CD4-positive, CD25-positive, alpha-beta regulatory T cell (primary cell): ENCODE measurements at regions not wholly inside any gene's neighbourhood (a gene's known extent, or its start where the extent isn't known, plus 50 kb on each side); places are given as distances from the start of the nearest gene placed in this dataset.
A peak's percentile ranks its signal among the peaks of the same experiment; 100 is the strongest.

Source experiments
- ATAC-seq, 2 donors: fragments of 150-1000 bp; cut with Tn5 transposase; one replicate each; pipeline ENCODE4 v1.10.0; 2021; ENCODE audit warnings: low read depth in 2 of 2, moderate number of reproducible peaks in 2 of 2, moderate library complexity in 1 of 2
- DNase-seq, 3 donors: peaks; one replicate each; pipeline versions ENCODE4 v3.0.0 to v3.0.0-alpha.2; 2012 to 2022; ENCODE audit warnings: mixed read lengths in 1 of 3
- H3K27ac ChIP-seq: one replicate; pipeline ENCODE4 v1.7.0; 2013; ENCODE audit warnings: mild to moderate bottlenecking, low read length; ENCODE audit not compliant: insufficient read depth, poor library complexity, severe bottlenecking
- H3K27me3 ChIP-seq: one replicate; pipeline ENCODE4 v1.7.0; 2013; ENCODE audit warnings: low read length; ENCODE audit not compliant: control insufficient read depth, insufficient read depth
- H3K36me3 ChIP-seq: one replicate; pipeline ENCODE4 v1.7.0; 2013; ENCODE audit warnings: mild to moderate bottlenecking, low read length, moderate library complexity; ENCODE audit not compliant: control insufficient read depth, insufficient read depth
- H3K4me1 ChIP-seq: 2 replicates; pipeline ENCODE4 v1.7.0; 2013; ENCODE audit warnings: mild to moderate bottlenecking, low read length; ENCODE audit not compliant: insufficient read depth, control insufficient read depth, poor library complexity, severe bottlenecking
- H3K4me3 ChIP-seq: one replicate; pipeline ENCODE4 v1.7.0; 2013; ENCODE audit warnings: low read depth, mild to moderate bottlenecking, low read length, moderate library complexity
- H3K9me3 ChIP-seq, 2 experiments: 1 replicate in 1 of 2; 2 replicates in 1 of 2; pipeline ENCODE4 v1.7.0; 2013; ENCODE audit warnings: low read length in 2 of 2, mild to moderate bottlenecking in 1 of 2, moderate library complexity in 1 of 2; ENCODE audit not compliant: control insufficient read depth in 2 of 2
- H3K27ac Mint-ChIP-seq, 3 donors: one replicate each; pipeline ENCODE4 v1.8.0; 2020 to 2022; ENCODE audit warnings: mild to moderate bottlenecking in 3 of 3, mixed read lengths in 3 of 3, moderate library complexity in 2 of 3
- H3K27me3 Mint-ChIP-seq: one replicate; pipeline ENCODE4 v1.8.0; 2022; ENCODE audit warnings: mild to moderate bottlenecking, mixed read lengths
- H3K36me3 Mint-ChIP-seq: one replicate; pipeline ENCODE4 v1.8.0; 2020; ENCODE audit warnings: mixed read lengths
- H3K4me1 Mint-ChIP-seq, 4 donors: one replicate each; pipeline ENCODE4 v1.8.0; 2020 to 2022; ENCODE audit warnings: mixed read lengths in 4 of 4, mild to moderate bottlenecking in 1 of 4
- H3K4me3 Mint-ChIP-seq, 4 donors: one replicate each; pipeline ENCODE4 v1.8.0; 2020 to 2022; ENCODE audit warnings: mild to moderate bottlenecking in 4 of 4, mixed read lengths in 4 of 4, moderate library complexity in 3 of 4
- H3K9me3 Mint-ChIP-seq, 7 donors: one replicate each; pipeline ENCODE4 v1.8.0; 2020 to 2022; ENCODE audit warnings: mixed read lengths in 7 of 7, mild to moderate bottlenecking in 3 of 7, moderate library complexity in 2 of 7

DNA sequence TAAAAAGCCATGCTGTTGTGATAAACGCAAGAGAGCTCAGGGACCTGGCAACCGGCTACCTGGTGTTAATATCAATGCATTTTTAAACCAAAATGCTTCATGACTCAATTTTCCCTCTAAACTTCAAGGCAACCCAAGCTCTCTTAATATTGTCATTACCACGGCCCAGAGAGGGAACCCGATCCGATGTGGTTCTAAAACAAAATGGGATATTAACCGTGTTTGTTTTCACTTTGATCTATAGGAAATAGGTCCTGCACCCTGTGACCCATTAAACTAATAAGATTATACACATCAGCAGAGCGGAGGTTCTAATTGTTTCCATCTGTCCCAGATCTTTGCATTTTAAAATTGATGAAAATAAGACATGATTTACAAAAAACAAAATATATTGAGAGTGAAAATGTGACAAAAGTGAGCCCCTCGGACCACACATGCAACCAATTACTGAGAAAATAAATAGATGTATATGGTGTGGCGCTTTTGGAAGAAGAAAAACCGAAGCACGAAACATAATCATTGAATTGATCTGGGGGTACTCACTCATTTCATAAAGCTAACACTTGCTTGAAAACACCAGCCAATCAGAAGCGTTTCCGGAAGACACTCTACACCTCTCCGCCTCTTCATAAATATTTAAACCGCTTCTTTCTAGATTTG, 290.3 kb upstream of the NFE2L3 start:
- no peak overlapping the region for H3K27ac ChIP-seq
- H3K4me3 Mint-ChIP-seq: peak overlapping the region; percentile 54 to 92 (median 77)
- H3K27me3 ChIP-seq: peaks cover 83% of the 10 kb centered on the region
- H3K4me1 Mint-ChIP-seq: peaks cover 0 to 25% (median 21%) of the 10 kb centered on the region in 4 donors
- ATAC-seq: no peak
- peaks cover 0 to 34% (median 8%) of the 10 kb centered on the region in 7 donors for H3K9me3 Mint-ChIP-seq
- H3K36me3 ChIP-seq: no peaks in the 10 kb centered on the region
- H3K27me3 Mint-ChIP-seq: peaks cover 17% of the 10 kb centered on the region
- H3K4me3 ChIP-seq: peak overlapping the region; percentile 54
- H3K27ac Mint-ChIP-seq: peak overlapping the region in 1 of 3 donors; percentile 74
- peaks cover 35 to 69% of the 10 kb centered on the region in 2 experiments for H3K9me3 ChIP-seq
- H3K4me1 ChIP-seq: peaks cover 19% of the 10 kb centered on the region
- no peaks in the 10 kb centered on the region for H3K36me3 Mint-ChIP-seq
- peak in 1 of 3 donors; percentile 28 for DNase-seq

DNA sequence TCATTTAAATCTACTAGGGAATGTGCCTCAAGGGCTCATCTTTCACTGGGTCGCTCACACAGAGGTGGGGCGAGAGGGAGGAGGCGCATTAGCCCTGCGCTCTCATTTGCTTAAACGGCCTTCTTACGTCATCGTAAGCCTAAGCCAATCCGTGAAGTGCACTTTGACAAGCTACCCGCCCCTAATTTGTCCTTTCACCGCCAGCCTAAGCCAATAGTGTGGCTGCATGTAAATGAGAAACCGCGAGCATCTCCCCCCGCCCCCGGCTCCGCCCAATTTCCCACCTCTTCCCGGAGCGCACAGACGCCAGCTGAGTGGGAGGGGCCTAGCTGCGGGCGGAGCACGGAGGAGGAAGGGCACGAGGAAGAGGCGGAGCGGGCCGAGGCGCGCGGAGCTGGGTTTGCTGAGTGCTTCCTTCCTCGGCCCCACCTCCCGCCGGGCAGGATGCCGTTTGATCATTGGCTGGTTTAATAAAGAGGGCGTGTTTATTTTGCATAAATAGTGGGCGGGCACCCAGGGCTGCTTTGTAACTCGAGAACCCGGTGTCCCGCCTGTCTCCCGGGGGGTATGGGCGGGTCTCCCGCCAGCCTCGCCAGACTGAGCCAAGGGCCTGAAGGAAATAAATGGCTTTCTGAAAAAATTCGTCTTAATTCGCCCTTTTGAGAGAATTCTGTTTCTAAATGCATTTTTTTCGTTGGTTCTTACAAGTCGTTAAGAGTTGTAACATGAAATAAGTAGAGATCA, 289.6 kb upstream of the NFE2L3 start:
- Mint-ChIP-seq H3K27me3 (peaks cover 19% of the 10 kb centered on the region), H3K27ac (peak overlapping the region in 2 of 3 donors; percentile 40 to 88), H3K9me3 (peaks cover 0 to 34% (median 8%) of the 10 kb centered on the region in 7 donors), H3K36me3 (no peaks in the 10 kb centered on the region), H3K4me3 (peak overlapping the region; percentile 54 to 92 (median 77)), H3K4me1 (peaks cover 0 to 25% (median 21%) of the 10 kb centered on the region in 4 donors)
- Histone ChIP-seq H3K27ac (no peak overlapping the region), H3K4me1 (peaks cover 12% of the 10 kb centered on the region), H3K9me3 (peaks cover 35 to 64% of the 10 kb centered on the region in 2 experiments), H3K27me3 (peaks cover 85% of the 10 kb centered on the region), H3K36me3 (no peaks in the 10 kb centered on the region), H3K4me3 (peak overlapping the region; percentile 54)
- peak; percentile 64 to 97 (median 75) for DNase-seq
- peak; percentile 76 to 78 for ATAC-seq

DNA sequence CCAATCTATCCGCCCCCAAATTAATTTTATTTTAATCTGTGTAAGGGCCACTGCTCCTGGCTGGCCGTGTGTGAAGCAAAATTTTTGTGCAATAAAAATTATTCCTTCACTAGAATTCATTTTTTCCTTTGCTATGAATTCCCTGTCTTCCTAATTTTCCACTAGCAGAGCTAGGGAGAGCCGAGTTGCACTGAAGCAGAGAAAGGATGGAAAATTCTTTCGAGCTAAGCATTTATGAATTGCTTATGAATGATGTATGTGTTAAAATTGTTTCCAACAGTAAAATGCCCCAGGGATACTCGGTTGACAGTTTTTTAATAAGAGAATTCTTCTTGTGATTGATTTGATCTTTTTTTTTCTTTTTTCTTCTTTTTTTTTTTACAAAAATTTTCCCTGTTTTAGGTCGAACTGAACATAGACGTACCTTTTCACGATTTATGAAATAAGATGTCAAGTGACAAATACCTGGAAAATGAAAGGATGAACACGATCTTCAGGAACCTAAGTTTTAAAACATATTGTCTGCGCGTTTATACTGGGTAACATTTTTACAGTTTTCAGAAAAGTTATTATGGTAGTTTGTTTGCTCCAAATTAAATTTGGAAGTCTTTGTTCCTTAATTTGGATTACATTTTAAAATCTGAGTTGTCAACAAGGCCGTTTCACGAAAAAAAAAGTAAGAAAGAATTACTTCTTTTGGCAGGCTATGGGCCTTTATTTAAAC, 288.8 kb upstream of the NFE2L3 start:
- peak overlapping the region; percentile 54 to 92 (median 77) for H3K4me3 Mint-ChIP-seq
- ATAC-seq (no peak), DNase-seq (peak in 1 of 3 donors; percentile 13)
- H3K36me3 Mint-ChIP-seq: no peaks in the 10 kb centered on the region
- peaks cover 30 to 57% of the 10 kb centered on the region in 2 experiments for H3K9me3 ChIP-seq
- H3K36me3 ChIP-seq: no peaks in the 10 kb centered on the region
- H3K27ac ChIP-seq: no peak overlapping the region
- H3K4me1 ChIP-seq: peaks cover 12% of the 10 kb centered on the region
- H3K27ac Mint-ChIP-seq: peak overlapping the region in 1 of 3 donors; percentile 88
- peak overlapping the region; percentile 46 for H3K4me3 ChIP-seq
- peaks cover 0 to 25% (median 21%) of the 10 kb centered on the region in 4 donors for H3K4me1 Mint-ChIP-seq
- peaks cover 0 to 34% (median 8%) of the 10 kb centered on the region in 7 donors for H3K9me3 Mint-ChIP-seq
- peaks cover 24% of the 10 kb centered on the region for H3K27me3 Mint-ChIP-seq
- H3K27me3 ChIP-seq: peaks cover 84% of the 10 kb centered on the region

DNA sequence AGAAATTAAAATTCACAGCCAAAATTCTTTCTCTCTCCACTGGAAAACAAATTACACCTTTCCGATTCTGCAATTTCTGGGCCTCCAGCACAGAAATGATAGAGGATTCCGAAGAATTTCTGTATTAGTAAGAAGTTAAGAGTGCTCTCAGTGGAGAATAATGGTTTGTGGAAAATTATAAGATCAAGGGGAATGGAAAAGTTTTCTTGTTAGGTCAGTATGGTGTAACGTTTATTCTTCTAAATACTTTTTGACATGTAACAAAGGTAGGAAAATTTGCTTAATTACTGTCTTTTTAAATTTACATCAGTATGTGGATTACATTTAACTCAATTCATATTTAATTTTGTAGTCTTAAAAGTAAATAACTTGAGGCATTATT, 288.3 kb upstream of the NFE2L3 start:
- H3K27ac ChIP-seq: no peak overlapping the region
- DNase-seq (no peak), ATAC-seq (no peak)
- no peak overlapping the region for H3K4me3 Mint-ChIP-seq
- H3K4me1 Mint-ChIP-seq: peaks cover 0 to 25% (median 20%) of the 10 kb centered on the region in 4 donors
- H3K9me3 Mint-ChIP-seq: peaks cover 0 to 32% (median 8%) of the 10 kb centered on the region in 7 donors
- H3K27me3 ChIP-seq: peaks cover 85% of the 10 kb centered on the region
- H3K4me3 ChIP-seq: no peak overlapping the region
- peaks cover 12% of the 10 kb centered on the region for H3K4me1 ChIP-seq
- H3K27me3 Mint-ChIP-seq: peaks cover 30% of the 10 kb centered on the region
- no peaks in the 10 kb centered on the region for H3K36me3 Mint-ChIP-seq
- peaks cover 30 to 51% of the 10 kb centered on the region in 2 experiments for H3K9me3 ChIP-seq
- peak overlapping the region in 1 of 3 donors; percentile 88 for H3K27ac Mint-ChIP-seq
- no peaks in the 10 kb centered on the region for H3K36me3 ChIP-seq

DNA sequence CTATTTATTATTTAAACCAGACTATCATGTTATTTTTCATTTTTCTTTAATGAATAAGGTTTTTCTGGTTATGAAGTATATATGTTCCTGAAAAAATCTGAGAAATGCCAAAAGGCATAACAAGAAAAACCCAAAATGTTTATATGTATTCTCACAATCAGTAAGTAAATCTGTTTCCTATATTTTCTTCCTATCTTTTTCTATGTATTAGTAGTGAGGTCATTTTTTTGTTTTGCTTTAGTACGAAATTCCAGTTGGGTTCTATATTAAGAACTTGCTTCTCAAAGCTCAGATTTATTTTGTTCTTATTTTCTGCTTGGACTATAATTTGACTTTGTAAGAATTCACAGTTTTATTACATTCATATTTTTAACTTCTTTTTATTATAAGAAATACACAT, 287.5 kb upstream of the NFE2L3 start:
- Histone ChIP-seq H3K27ac (no peak overlapping the region), H3K36me3 (no peaks in the 10 kb centered on the region), H3K27me3 (peaks cover 83% of the 10 kb centered on the region), H3K9me3 (peaks cover 28 to 43% of the 10 kb centered on the region in 2 experiments), H3K4me3 (no peak overlapping the region), H3K4me1 (peaks cover 12% of the 10 kb centered on the region)
- Mint-ChIP-seq H3K27ac (no peak overlapping the region), H3K36me3 (no peaks in the 10 kb centered on the region), H3K9me3 (peaks cover 0 to 24% (median 8%) of the 10 kb centered on the region in 7 donors), H3K4me3 (no peak overlapping the region), H3K4me1 (peaks cover 0 to 23% (median 18%) of the 10 kb centered on the region in 4 donors), H3K27me3 (peaks cover 38% of the 10 kb centered on the region)
- no peak for ATAC-seq
- DNase-seq: no peak

DNA sequence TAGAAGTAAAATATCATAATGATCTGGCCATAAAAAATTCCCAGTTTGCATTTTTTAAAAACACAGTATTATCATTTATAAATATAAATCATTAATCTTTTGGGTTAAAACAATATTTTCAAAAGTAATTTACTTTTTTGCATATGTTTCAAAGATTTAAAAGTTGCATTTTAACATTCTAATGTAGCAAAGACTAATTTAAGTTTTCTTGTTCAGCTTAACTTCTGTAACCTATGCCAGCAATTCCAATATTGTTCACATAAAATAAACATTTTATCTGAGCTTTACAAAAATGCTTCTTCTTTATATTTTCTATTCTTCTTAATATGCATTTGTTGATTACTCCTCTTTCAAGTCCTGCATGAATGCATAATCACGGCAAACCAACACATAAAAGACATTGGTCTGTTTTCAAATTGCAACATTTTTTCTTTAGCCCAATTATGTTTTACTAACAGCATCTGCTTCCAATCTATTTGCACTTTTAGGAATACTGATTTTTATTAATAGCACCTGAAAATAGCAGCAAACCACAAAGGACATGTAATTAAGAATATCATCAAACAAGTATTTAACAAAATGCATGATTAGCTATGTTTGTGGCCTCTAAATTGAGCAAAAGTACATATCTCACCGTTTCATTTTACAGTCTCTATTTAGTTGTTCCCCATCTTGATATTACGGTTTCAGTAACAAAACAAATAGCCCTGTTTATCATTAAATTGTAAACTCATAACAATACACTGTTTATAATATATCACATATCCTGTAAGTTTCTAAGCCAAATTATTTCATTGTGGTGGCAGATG, 286.9 kb upstream of the NFE2L3 start:
- Mint-ChIP-seq H3K27ac (no peak overlapping the region), H3K9me3 (peaks cover 0 to 19% (median 5%) of the 10 kb centered on the region in 7 donors), H3K36me3 (no peaks in the 10 kb centered on the region), H3K4me3 (no peak overlapping the region), H3K4me1 (peaks cover 0 to 16% (median 16%) of the 10 kb centered on the region in 4 donors), H3K27me3 (peaks cover 44% of the 10 kb centered on the region)
- DNase-seq (no peak), ATAC-seq (no peak)
- no peak overlapping the region for H3K27ac ChIP-seq
- H3K4me1 ChIP-seq: peaks cover 12% of the 10 kb centered on the region
- no peak overlapping the region for H3K4me3 ChIP-seq
- no peaks in the 10 kb centered on the region for H3K36me3 ChIP-seq
- H3K27me3 ChIP-seq: peaks cover 81% of the 10 kb centered on the region
- H3K9me3 ChIP-seq: peaks cover 23 to 37% of the 10 kb centered on the region in 2 experiments

DNA sequence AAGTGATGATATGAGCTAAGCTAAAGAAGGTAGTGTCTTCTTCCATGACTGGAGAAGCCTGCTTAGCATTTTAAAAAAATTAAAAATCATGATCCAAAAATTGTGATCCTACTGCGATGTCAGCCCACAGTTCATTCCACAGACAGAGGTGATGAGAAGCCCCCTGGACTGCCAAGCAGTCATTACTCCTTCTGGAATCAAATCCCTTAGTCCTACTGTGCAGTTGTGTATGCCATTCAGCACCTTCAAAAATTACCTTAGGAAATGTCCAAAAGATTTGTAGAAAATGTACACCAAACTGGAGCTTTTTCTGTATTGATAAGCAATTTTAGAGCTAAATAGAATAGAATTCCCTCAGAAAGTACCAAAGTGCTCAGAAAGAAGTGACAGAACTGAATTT, 283.5 kb upstream of the NFE2L3 start:
- H3K9me3 Mint-ChIP-seq: peaks cover 0 to 5% (median 0%) of the 10 kb centered on the region in 7 donors
- peaks cover 72% of the 10 kb centered on the region for H3K27me3 ChIP-seq
- no peak overlapping the region for H3K4me3 ChIP-seq

More for the DNA sequence above, 283.5 kb upstream of the NFE2L3 start:
- Mint-ChIP-seq H3K4me3 (no peak overlapping the region), H3K27me3 (peaks cover 75% of the 10 kb centered on the region), H3K4me1 (no peaks in the 10 kb centered on the region), H3K27ac (no peak overlapping the region), H3K36me3 (no peaks in the 10 kb centered on the region)
- no peaks in the 10 kb centered on the region for H3K4me1 ChIP-seq
- no peak for DNase-seq
- H3K27ac ChIP-seq: no peak overlapping the region
- H3K36me3 ChIP-seq: no peaks in the 10 kb centered on the region
- ATAC-seq: no peak
- H3K9me3 ChIP-seq: peaks cover 3 to 7% of the 10 kb centered on the region in 2 experiments
